Heart right ventricle (tissue), 16 donors: ENCODE measurements at regions not wholly inside any gene's neighbourhood (a gene's known extent, or its start where the extent isn't known, plus 50 kb on each side); places are given as distances from the start of the nearest gene placed in this dataset.
"Not testable (repeated sequence)": the region's sequence is repeated elsewhere in the genome, so short reads cannot be mapped to it uniquely, and the experiment has no call there.

ENCODE experiments used
- ATAC-seq, 8 donors: fragments of 200-7000 bp; cut with Tn5 transposase; one replicate each; pipeline ENCODE4 v1.9.1; 2020; ENCODE audit warnings: mild to moderate bottlenecking in 8 of 8, moderate library complexity in 8 of 8, moderate number of reproducible peaks in 1 of 8
- DNase-seq, 2 donors: peaks; one replicate each; pipeline ENCODE4 v3.0.0-alpha.2; 2020
- H3K27ac ChIP-seq, 10 donors: fragments of 200-600 bp; sonication (generic) in 2 of 10; one replicate each; pipeline versions ENCODE4 v1.5.0 to v1.8.0; 2020 to 2022; ENCODE audit warnings: mild to moderate bottlenecking in 3 of 10
- H3K27me3 ChIP-seq, 7 donors: fragments of 200-600 bp; one replicate each; pipeline ENCODE4 v1.8.0; 2021 to 2022; ENCODE audit warnings: mild to moderate bottlenecking in 2 of 7
- H3K36me3 ChIP-seq, 9 donors: fragments of 200-600 bp; sonication (generic) in 1 of 9; one replicate each; pipeline versions ENCODE4 v1.5.0 to v1.8.0; 2020 to 2022; ENCODE audit warnings: mild to moderate bottlenecking in 2 of 9
- H3K4me1 ChIP-seq, 9 donors: fragments of 200-600 bp; sonication (generic) in 1 of 9; one replicate each; pipeline versions ENCODE4 v1.5.0 to v1.8.0; 2020 to 2022; ENCODE audit warnings: mild to moderate bottlenecking in 4 of 9
- H3K4me3 ChIP-seq, 10 donors: fragments of 200-600 bp; sonication (generic) in 2 of 10; one replicate each; pipeline versions ENCODE4 v1.5.0 to v1.8.0; 2020 to 2022; ENCODE audit warnings: mild to moderate bottlenecking in 7 of 10, moderate library complexity in 2 of 10
- H3K9me3 ChIP-seq, 11 donors: fragments of 200-600 bp in 10 of 11; sonication (generic) in 2 of 11; one replicate each; pipeline versions ENCODE4 v1.5.0 to v1.8.0; 2013 to 2022; ENCODE audit warnings: mild to moderate bottlenecking in 2 of 11, control low read depth in 1 of 11, moderate library complexity in 1 of 11
- WGBS, 2 donors: extraction: QIAGEN DNeasy Blood & Tissue Kit; methylation state at CpG; one replicate each; pipeline ENCODE4 v1.1.7; 2013; ENCODE audit warnings: inconsistent platforms in 1 of 2; 5-methylcytosine and 5-hydroxymethylcytosine counted together
- intact Hi-C, 10 donors: fragments of 100-400 bp; cut with DNase I; formaldehyde crosslinking; loops; one replicate each; pipeline versions ENCODE4 v1.11.1 to v1.14.2; 2022
- donor health status: Arrhythmogenic right ventricular cardiomyopathy.
- donor health status: ischemic (EF 13 %, LVEDD 7.1; RV severe dilation, severe dysfunction).
- donor health status: healthy with polysubstance abuse.
- donor health status: DM: no; HTN: yes; CAD: no.
- donor health status: DM: no; HTN: no; CAD: no.
- donor health status: ischemic (EF 25% LVEDD 6.9; RV normal size, moderate dysfunction).
- donor health status: ischemic (EF 25% LVEDD 5.7; RV mildly dilated, moderate dysfunction).
- donor health status: healthy.
- donor health status: DM: yes; HTN: yes; CAD: no.
- donor health status: Ischemic cardiomyopathy.
- donor health status: ischemic (EF 35%, LVEDD 5.7; RV mildly dilated, moderate dysfunction).
- donor health status: nonischemic (EF 11% LVEDD 7.7; RV severe dilation, severe dysfunction).
- donor health status: DM: yes; HTN: yes; CAD: no.
- donor health status: PGD.
- donor health status: ischemic (EF 29% LVEDD 5.4; RV normal size, mild dysfunction).
- donor health status: nonischemic (EF 23%, LVEDD 6.1; RV moderate dilation, normal function).

GRCh38 chrY:18853323-18853722 is 79.8 kb upstream of the HSFY2 start:
- H3K27ac ChIP-seq, DNase-seq, H3K4me3 ChIP-seq, H3K4me1 ChIP-seq, ATAC-seq, H3K27me3 ChIP-seq, intact Hi-C loops, H3K36me3 ChIP-seq, H3K9me3 ChIP-seq: not testable (repeated sequence)
- no CpG with 5 or more reads among the region's 4 CpGs for WGBS, 2 donors

- H3K9me3 ChIP-seq, H3K27ac ChIP-seq, DNase-seq, H3K27me3 ChIP-seq, H3K4me1 ChIP-seq, intact Hi-C loops, H3K4me3 ChIP-seq, ATAC-seq, H3K36me3 ChIP-seq: not testable (repeated sequence)
- no CpG with 5 or more reads among the region's 6 CpGs for WGBS, 2 donors
Observed at GRCh38 chrY:18836643-18837042, 63.1 kb upstream of the HSFY2 start.
